MV-4-11 (cell line): ENCODE measurements at regions not wholly inside any gene's neighbourhood (a gene's known extent, or its start where the extent isn't known, plus 50 kb on each side); places are given as distances from the start of the nearest gene placed in this dataset.

ENCODE experiments used
- DNase-seq: peaks from one replicate; lab custom pipeline; 2025; lab: John Stamatoyannopoulos, UW

DNA sequence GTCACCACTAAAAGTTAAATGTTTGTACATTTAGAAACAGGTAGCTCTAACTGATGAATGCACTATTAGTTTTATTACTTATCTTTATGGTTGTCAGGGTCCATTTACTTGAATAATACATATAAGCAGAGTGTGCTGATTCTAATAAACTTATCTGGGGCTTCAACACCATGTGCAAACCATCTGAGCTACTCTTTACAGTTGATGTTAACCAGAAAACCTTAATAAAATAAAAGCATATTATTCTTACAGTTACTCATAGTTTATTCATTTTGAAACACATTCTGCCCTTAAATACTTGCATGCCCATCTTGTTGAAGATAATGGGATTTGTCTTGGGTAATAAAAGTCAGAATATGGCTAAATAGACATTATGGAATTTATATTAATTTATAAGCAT lies 1042.2 kb downstream of the EPHA7 start:
- no peak for DNase-seq

DNA sequence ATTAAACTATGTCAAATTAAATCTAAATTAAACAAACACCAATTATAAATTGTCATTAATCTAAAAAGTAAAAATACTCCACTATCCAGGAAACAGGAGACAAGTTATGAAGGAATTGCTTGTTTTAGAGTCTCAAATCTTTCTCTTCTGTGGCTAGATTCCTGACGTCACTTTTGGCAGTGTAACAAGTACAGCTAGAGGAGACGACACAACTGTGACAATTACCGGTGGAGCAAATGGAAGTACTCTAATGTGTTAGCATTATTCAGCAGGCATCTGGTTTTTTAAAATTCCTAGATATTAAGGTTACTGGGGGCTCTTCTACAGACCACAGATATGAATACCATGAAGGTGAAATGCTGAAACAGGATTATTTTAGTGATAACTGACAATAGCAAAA lies 1042.7 kb downstream of the EPHA7 start:
- no peak for DNase-seq

DNA sequence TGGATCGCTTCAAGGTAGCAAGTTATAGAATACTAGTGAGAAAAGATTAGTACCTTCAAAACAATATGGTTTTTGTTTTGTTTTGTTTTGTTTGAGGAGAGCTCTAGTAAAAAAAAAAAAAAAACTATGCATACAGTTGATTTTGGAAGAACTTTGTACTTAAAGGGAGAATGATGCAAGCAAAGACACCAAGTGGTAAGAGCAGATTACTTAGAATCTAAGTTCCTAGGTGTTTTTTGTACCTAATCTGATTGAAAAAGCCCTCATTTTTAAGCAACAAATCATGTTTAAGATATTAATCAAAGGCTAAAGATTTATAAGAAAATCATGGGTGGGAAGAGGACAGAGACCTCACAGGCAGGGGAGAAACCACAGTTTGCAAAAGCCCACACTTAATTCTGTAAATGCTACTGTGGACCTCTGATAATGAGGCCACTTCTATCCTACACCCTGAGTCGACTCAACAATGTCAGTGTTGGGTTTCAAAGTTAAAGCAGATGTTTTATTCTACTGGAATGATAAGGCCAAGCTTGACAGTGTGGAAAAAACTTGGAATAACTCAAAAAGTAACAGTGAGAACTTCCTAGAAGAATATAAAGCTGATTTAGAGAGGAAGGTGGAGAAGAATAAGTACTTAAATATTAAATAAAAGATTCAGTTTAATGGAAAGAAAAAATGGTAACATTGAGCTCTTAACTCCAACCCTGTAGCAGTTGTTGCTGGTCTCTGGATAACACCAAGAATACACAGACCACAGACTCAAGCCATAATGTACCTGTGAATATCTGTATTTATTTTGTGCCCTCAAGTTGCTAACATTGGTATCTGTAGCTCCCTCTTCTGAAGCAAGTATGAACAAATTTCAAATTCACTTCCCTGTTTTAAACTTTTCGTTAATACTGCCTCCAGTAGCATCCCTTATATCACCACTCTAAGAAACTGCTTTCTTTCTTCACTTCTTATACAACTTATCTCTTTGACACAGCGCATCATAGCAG lies 1047.8 kb downstream of the EPHA7 start:
- no peak for DNase-seq

DNA sequence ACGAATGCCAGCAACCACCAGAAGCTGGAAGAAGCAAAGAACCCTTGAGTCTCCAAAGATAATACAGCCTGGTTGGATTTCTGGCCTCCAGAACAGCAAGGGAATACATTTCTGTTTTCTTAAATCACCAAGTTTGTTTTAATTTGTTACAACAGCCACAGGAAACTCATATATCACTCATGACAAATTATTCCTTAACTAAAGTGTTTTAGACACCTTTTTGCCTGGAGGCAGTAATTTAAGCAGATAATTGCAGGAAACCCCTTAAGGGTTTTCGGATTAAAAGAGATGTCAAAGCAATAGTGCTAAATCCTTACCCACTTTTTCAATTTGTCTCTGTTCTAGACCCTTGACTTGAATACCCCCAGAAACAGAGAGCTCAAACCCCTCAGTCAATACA lies 1050.0 kb downstream of the EPHA7 start:
- DNase-seq, result no peak

DNA sequence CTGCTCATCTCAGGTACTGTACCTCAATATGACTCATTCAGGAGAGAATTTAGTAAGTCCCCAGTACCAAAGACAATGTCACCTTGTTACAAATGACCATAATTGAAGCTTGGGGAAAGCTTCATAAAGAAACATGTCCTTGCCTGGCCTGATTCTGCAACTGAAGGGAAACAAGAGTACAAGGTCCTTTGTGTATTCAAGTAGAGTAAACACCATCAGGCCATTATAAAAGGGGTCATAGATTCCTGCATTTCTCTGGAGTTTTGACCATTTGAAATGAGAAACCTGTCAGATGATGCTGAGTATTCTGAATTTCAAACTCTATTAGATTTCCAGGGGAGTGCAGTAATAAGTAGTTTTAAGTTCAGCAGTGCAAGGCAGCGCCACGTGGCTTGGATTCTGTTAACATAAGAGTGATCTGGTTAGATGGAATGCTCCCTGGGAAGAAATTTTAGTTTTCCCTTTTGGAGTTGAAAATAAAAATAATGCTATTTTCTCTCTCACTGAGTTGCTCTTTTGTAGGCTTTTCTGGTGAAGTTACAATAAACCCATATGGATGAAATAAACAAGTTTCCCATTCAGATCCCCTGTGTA lies 1054.3 kb downstream of the EPHA7 start:
- no peak for DNase-seq

DNA sequence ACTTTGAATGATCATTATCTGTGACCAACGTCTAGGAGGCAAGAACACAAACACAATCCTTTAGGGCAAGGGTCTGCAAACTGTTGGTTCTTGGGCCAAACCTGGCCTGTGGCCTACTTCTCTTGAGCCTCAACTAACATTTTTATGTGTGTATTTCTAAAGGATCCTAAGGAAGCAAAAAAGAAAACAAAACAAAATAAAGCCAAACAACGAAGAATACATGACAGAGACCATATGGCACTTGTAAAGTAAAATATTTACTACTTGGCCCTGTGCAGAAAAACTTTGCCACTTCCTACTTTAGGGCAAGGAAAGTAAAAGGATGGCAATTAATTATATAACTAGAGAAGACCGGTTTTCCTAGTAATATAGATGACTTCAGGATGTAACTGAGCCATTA lies 1056.2 kb downstream of the EPHA7 start:
- DNase-seq, result no peak

DNA sequence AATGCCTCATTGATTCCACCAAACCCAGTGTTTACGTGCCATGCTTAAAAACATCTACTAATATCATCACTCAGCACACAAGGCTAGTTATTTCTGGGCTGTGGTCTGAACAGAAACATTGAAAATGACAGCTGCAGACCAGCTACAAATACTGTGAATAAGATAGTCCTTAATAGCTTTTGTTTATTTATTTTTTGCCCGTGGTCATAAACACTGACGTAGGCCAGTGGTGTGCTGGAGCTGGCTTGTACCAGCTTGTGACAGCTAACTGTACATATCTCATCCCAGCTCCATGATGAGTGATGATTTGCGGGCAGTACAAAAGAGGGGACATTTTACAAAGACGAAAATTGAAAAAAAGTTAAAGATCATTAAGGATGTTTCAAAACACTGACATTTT lies 1057.0 kb downstream of the EPHA7 start:
- DNase-seq, result no peak

DNA sequence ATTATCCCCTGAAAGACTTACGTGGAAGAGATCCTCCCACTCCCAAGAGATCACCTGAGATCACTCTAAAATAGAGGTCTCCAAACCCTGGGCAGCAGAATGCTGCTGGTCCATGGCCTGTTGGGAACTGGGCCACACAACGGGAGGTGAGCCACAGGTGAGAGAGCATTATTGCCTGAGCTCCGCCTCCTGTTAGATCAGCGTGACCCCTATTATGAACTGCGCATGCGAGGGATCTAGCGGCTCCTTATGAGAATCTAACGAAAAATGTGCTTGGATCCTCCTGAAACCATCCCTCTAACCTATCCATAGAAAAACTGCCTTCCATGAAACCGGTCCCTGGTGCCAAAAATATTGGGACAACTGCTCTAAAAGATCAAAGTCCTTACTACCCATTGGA lies 1057.4 kb downstream of the EPHA7 start:
- DNase-seq, result no peak

DNA sequence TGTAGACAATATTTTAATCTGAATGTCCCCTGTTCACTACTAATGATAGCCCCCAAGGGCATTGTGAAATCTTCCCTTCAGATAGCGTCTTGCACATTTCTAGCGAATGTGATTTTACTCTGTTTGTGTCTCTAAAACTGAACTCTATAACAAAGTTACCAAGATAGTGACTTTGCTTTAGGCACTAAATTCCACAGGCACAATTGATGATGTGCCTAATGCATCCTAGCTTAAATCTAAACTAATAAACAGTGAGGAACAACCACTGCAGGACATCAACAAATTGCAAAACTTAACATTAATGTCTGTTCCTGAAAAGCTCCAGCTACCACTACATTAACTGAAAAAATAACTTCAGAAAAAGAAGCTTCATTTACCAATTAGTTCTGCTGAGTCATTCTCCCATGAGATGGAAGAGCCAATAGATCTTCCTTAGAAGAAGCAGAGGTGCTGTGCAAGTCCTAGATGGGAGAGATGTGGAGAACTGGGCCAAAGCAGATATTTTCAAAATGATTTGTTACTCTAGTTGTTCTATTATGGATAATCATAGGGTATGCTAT lies 1065.0 kb downstream of the EPHA7 start:
- DNase-seq, result no peak

DNA sequence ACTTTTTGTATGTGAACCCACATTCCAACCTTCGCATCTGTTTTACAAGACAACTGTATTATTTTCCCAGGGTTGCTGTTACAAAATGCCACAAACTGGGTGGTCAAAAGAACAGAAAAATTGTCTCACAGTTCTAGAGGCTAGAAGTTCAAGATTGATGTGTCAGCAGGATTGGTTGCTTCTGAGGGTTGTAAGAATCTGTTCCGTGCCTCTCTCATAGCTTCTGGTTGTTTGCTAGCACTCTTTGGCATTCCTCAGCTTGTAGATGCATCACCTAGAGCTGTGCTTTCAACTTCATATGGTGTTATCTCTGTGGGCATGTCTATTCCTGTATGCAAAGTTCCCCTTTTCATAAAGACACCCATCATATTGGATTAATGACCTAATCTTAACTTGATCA lies 1067.2 kb downstream of the EPHA7 start:
- DNase-seq, result no peak

DNA sequence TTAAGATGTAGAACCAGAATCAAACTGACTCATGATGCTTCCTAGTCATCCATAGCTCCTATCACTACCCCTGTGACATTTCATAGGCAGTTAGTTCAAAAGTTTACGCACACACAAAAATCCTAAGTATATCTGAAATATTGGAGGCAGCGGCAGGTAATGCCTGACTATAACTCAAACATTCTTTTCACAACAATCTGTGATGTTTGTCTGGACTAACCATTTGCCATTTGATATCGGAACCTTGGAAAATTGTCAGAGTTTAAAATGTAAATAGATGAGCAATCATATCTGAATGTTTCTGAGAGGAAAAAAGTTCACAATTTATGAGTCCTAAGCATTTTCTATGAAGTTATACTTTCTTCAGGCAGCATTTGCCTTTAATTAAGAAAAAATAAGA lies 1078.2 kb downstream of the EPHA7 start:
- DNase-seq, result no peak

DNA sequence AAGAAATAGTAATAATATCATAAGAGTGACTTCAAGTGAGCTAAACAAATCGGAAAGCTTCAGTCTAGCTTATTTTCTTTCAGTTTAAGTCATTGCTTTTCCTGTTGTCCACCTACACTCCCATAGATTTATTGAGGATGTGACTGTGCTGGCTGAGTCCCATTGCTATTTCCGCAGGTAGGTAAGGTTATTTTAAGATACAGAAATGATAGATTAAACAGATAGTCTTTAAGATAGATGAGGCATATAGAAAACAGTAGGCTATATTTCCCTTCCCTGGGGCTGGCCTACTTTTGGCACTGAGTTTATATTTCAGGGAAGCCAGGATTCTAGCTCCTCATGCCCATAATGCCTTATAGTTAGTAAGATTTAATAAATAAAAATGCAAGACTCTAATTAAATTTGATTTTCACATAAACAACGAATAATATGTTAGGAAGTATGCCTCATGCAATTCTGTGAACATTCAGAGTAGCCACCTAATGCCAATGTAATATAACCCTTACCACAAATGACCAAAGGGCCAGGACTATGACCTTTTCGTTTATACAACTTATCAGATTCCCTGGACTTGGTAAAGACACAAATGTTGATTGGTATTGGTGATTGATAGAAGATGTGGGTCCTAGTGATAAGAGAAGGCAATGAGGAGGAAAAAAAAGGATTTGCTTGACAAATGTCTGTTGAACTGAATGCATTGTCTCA lies 1079.3 kb downstream of the EPHA7 start:
- no peak for DNase-seq

DNA sequence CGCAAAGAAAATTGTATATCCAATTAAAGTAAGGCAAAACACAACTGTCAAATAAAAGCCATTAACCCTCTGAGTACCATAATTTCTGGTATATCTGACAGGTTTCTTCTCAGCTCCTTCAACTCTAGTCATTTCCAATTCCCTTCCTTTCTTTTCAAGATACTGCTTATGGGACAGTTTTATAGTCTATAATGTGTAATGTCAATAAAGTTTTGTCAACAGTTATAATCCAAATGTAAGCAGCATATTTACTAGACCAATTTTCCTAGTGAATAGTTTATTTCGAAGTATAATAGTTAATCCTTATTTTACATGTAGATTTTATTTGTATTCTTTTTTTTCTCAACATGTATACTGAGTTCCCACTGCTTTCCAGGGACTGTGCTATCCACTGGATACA lies 1081.8 kb downstream of the EPHA7 start:
- no peak for DNase-seq

DNA sequence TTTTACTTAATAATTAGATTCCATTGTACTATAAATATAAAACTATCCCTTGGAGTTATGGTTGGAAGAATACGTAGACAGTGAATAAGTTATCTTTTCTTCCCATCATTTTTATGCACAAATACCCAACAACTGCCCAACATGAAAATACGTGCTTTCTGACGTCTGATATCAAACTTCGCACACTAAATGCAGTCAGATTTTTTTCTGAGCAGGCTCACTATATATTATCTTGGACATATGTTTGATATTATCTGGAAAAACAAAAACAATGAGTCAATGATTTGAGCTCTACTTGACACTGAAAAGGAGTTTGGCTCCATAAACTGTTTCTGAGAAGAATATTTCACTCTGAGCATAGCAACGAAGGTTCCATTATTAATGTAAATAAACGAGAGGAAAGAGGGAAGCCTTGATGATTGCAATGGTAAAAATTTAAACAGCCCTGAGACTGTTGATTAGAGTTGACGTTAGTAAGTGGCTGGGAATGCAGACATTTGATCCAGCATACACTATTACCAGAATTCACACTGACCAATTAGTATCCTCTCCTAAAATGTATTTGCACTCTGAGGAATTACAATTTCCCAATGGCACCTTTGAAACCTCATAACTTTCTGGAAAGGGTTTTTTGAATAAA lies 1090.0 kb downstream of the EPHA7 start:
- DNase-seq, result no peak

DNA sequence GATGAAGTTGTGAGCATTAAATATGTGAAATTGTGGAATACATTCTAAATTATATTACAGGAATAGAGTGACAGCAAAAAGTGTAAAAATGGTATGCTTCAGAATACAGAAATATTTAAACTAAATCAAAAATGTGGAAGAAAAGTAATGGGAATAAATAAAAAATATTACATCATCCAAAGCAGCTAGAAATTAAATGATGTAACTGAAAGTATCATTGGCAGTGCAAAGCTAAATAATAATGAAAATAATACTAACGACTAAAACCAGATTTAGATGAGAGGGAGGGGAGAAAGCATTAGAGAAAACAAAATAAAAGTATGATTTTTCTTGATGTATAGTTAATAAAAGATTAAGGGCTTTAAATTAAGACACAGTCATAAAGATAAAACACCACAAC lies 1104.0 kb downstream of the EPHA7 start:
- no peak for DNase-seq

DNA sequence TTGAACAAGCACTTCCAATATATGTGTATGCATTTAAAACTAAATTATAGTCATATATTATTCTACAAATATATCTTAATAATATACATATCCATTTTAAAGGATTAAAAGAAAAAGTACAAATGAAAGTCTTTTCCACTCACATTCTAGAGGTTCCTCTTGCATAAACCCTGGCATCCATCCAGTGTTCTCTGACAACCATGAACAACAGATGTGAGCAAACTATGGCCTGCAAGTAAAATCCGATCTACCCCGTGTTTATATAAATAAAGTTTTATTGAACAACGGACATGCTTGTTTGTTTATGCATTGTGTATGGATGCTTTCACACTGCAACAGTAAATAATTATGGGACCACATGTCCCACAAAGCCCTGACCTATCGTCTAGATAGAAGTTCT lies 1122.3 kb downstream of the EPHA7 start:
- no peak for DNase-seq

DNA sequence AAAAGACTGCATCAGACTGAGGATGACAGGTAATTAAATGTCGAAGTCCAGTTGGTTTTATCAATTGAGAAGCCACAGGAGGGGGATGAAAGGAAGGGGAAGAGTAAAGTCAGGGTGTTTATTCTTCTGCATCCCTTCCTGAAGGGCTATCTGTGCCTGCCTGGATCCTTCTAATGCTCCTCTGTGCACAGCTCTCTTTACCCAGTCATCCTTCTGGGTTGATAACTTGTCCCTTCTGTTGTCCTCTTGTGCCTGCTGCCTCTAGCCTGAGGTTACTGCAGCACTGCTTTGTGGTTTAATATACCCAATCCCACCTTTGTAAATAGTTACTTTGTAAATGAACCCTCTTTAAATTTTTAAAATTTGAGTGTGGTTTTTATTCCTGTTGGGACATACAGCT lies 1127.3 kb downstream of the EPHA7 start:
- no peak for DNase-seq

DNA sequence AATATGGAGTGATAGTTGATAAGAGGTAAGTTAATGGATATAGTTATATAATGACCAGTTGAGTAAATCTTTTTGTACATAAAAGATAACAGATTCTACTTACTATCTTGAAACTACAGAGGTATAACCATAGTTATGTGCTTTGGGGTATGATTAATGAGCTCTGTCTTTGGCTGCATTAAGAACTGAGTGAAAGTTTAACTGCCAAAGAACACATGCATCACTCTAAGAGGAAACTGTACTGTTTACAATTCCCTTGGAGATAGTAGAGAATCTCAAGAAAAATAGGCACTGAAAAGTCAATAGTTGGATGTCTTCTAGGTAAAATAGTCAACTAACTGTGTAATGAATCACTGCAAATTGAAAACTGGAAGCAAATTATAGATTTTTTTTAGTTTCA lies 1129.5 kb downstream of the EPHA7 start:
- no peak for DNase-seq

DNA sequence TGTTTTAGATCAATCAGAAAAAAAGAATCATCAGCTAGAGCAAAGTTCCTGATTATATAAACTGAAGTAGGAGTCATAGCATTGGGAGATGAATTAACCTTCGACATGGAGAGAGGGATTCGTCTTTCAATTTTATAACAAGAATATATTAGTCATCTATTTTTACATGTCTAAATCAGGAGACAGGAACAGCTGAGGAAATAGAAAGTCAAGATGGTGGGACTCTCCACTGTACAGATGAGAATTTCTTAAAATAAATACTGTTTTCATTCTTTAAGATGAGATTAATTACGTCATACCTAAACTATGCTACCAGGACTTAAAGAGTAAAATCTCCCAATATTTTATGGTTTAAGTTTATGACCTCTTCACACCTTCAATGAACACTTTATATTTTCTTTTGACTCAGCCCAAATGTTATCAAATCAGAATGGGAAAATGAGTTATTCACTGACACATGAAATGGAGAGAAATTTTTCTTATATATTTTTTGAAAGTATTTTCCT lies 1137.7 kb downstream of the EPHA7 start:
- DNase-seq, result no peak

DNA sequence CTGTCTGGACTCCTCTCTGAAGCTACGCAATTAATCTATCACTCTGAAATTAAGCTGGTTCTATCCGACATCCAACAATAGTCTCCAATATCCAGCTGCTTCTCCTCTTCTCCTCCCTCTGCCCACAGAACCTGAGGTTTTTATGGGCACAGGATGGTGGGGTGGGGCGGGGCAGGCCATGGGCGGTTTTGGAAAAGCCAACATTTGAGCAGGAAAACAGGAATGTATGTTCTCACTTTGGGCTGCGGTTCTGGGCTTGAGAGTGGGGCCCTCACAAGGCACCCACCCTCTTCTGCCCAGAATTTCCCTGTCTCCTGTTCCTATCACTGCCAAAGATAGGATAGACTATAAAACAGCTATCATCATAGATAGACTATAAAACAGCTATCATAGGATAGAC lies 1144.2 kb downstream of the EPHA7 start:
- no peak for DNase-seq

DNA sequence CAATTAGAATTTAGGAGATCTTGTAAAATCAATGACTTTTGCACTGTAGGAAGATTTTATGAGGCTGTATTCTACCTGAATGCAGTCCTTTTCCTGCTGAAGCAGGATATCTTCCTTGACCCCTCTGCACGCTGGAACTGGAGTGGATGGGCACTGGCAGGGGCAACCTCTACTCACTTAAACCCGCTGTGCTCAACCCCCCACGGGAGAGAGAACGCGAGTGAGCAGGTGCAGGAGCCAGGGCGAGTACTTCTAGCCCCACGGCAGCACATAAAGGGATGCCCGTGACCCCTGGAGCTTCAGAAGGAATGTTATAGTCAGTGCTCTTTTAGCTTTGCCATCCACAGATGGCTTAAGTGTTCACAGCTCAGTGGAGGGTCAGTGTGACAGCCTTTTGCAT lies 1144.8 kb downstream of the EPHA7 start:
- DNase-seq, result no peak

DNA sequence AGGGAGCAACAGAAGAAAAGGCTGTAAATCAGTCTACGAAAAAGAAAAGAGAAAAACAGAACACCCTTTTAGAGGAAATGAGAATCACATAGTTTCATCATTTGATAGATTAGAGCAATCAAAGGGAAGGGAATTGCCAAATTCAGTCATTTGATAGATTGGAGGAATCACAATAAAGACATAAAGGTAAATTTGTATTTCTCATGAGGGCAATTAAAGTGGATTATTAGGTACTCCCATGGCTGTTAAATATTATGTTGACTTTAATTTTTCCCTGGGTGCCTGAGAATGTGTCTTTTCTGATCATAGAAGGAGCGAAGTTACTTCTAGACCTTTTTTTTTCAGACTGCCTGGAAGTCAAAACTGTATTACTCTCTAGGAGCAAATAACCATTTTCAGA lies 1145.7 kb downstream of the EPHA7 start:
- DNase-seq, result no peak
